Panc1 (cell line): ENCODE measurements at regions not wholly inside any gene's neighbourhood (a gene's known extent, or its start where the extent isn't known, plus 50 kb on each side); places are given as distances from the start of the nearest gene placed in this dataset.

Experiments
- CTCF ChIP-seq: fragments of 450-650 bp; IDR thresholded peaks from 2 replicates; pipeline ENCODE4 v1.5.1; 2017; ENCODE audit warnings: mild to moderate bottlenecking
- POLR2AphosphoS5 ChIP-seq: IDR thresholded peaks from 2 replicates; pipeline ENCODE4 v1.6.1; 2012; ENCODE audit warnings: mild to moderate bottlenecking, low read depth, low read length, moderate library complexity
- SIN3A ChIP-seq: IDR thresholded peaks from 2 replicates; pipeline ENCODE4 v1.6.1; 2012; ENCODE audit warnings: low read depth, mild to moderate bottlenecking, low read length, moderate library complexity, borderline replicate concordance; ENCODE audit not compliant: insufficient read depth
- TCF7L2 ChIP-seq: IDR thresholded peaks from 2 replicates; pipeline ENCODE4 v1.6.1; 2011; ENCODE audit warnings: mild to moderate bottlenecking, low read depth, low read length, inconsistent platforms

DNA sequence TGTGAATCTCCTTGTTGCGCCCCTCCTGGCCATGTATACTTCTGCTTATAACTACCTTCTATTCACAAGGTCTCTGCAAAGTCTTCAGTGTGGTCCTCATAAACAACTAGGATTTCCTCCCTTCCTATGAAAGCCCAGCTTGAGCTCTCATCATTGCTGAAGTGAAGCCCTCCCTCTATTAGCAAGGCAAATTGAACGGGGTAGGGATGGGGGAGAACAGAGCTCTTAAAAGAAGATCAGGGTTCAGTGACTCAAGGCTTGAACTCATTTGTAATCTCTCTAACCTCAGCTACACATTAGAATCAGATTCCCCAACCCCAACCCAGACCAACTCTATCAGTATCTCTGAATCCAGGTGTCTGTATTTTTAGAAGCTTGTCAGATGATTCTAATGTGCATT, 88.3 kb upstream of the ST8SIA2 start:
- TF ChIP-seq CTCF (no peak), POLR2AphosphoS5 (no peak), TCF7L2 (no peak), SIN3A (no peak)
